SK-N-SH treated with all-trans-retinoic acid at 6 μM for 48 hours (cell line): ENCODE measurements at regions not wholly inside any gene's neighbourhood (a gene's known extent, or its start where the extent isn't known, plus 50 kb on each side); places are given as distances from the start of the nearest gene placed in this dataset.

Experiments used
- ATAC-seq: fragments of 200-7000 bp; cut with Tn5 transposase; 3 replicates; pipeline ENCODE4 v1.9.1; 2020; ENCODE audit warnings: mild to moderate bottlenecking, moderate library complexity
- ARNTL ChIP-seq: fragments of 450-650 bp; formaldehyde crosslinking; IDR thresholded peaks from 2 replicates; pipeline ENCODE4 v1.5.0; 2020; ENCODE audit warnings: low read depth, mild to moderate bottlenecking, moderate library complexity, borderline replicate concordance
- BACH2 ChIP-seq: fragments of 250-450 bp; sonication (Bioruptor Pico); IDR thresholded peaks from 2 replicates; pipeline ENCODE4 v1.9.0; 2021; ENCODE audit warnings: mild to moderate bottlenecking, borderline replicate concordance
- CSDC2 ChIP-seq: fragments of 250-450 bp; sonication (Bioruptor Pico); IDR thresholded peaks from 2 replicates; pipeline ENCODE4 v1.5.0; 2020; ENCODE audit warnings: mild to moderate bottlenecking, moderate library complexity
- ESRRG ChIP-seq: fragments of 250-450 bp; sonication (Bioruptor Pico); IDR thresholded peaks from 2 replicates; pipeline ENCODE4 v1.6.1; 2021; ENCODE audit warnings: mild to moderate bottlenecking
- ISL1 ChIP-seq: fragments of 250-450 bp; sonication (Bioruptor Pico); IDR thresholded peaks from 2 replicates; pipeline ENCODE4 v2.1.2; 2022; ENCODE audit warnings: mild to moderate bottlenecking, moderate library complexity
- OSR1 ChIP-seq: fragments of 250-450 bp; sonication (Bioruptor Pico); IDR thresholded peaks from 2 replicates; pipeline ENCODE4 v1.8.0; 2022; ENCODE audit warnings: moderate library complexity, mild to moderate bottlenecking, inconsistent platforms
- PPARA ChIP-seq: fragments of 250-450 bp; sonication (Bioruptor Pico); IDR thresholded peaks from 2 replicates; pipeline ENCODE4 v1.5.0; 2020; ENCODE audit warnings: mild to moderate bottlenecking, borderline replicate concordance
- RARB ChIP-seq: fragments of 250-450 bp; sonication (Bioruptor Pico); IDR thresholded peaks from 2 replicates; pipeline ENCODE4 v1.8.0; 2021; ENCODE audit warnings: mild to moderate bottlenecking, moderate library complexity
- SNAI2 ChIP-seq: fragments of 250-450 bp; sonication (Bioruptor Pico); IDR thresholded peaks from 2 replicates; pipeline ENCODE4 v1.5.0; 2020; ENCODE audit warnings: mild to moderate bottlenecking, moderate library complexity
- TCF4 ChIP-seq: fragments of 250-450 bp; sonication (Bioruptor Pico); IDR thresholded peaks from 2 replicates; pipeline ENCODE4 v1.8.0; 2021; ENCODE audit warnings: mild to moderate bottlenecking, moderate library complexity, borderline replicate concordance
- TOX ChIP-seq: fragments of 250-450 bp; sonication (Bioruptor Pico); IDR thresholded peaks from 2 replicates; pipeline ENCODE4 v1.8.0; 2021; ENCODE audit warnings: mild to moderate bottlenecking, moderate library complexity, borderline replicate concordance
- ZFP3 ChIP-seq: fragments of 250-450 bp; sonication (Bioruptor Pico); IDR thresholded peaks from 2 replicates; pipeline ENCODE4 v1.5.0; 2020; ENCODE audit warnings: mild to moderate bottlenecking, moderate library complexity
- ZFP30 ChIP-seq: fragments of 450-650 bp; formaldehyde crosslinking; IDR thresholded peaks from 2 replicates; pipeline ENCODE4 v1.5.0; 2022; ENCODE audit warnings: mild to moderate bottlenecking, moderate library complexity
- ZNF565 ChIP-seq: fragments of 450-650 bp; formaldehyde crosslinking; conservative IDR thresholded peaks from 2 replicates; pipeline ENCODE4 v1.5.0; 2020; ENCODE audit warnings: low read depth, mild to moderate bottlenecking, moderate library complexity
- ZNF8 ChIP-seq: fragments of 450-650 bp; formaldehyde crosslinking; IDR thresholded peaks from 2 replicates; pipeline ENCODE4 v1.5.0; 2020; ENCODE audit warnings: mild to moderate bottlenecking, moderate library complexity
- TF ChIP-seq, protein P1 (sequence below): fragments of 250-450 bp; sonication (Bioruptor Pico); IDR thresholded peaks from 2 replicates; pipeline ENCODE4 v1.8.0; 2021; ENCODE audit warnings: low read depth, mild to moderate bottlenecking, moderate library complexity, borderline replicate concordance
- TF ChIP-seq, protein P2 (sequence below): fragments of 250-450 bp; sonication (Bioruptor Pico); IDR thresholded peaks from 2 replicates; pipeline ENCODE4 v1.5.1; 2021; ENCODE audit warnings: mild to moderate bottlenecking, moderate library complexity
- TF ChIP-seq, protein P3 (sequence below): fragments of 250-450 bp; sonication (Bioruptor Pico); IDR thresholded peaks from 2 replicates; pipeline ENCODE4 v1.5.1; 2020; ENCODE audit warnings: low read depth, mild to moderate bottlenecking, moderate library complexity
- TF ChIP-seq, protein P4 (sequence below): fragments of 250-450 bp; sonication (Bioruptor Pico); IDR thresholded peaks from 2 replicates; pipeline ENCODE4 v1.8.0; 2020; ENCODE audit warnings: mild to moderate bottlenecking, moderate library complexity, borderline replicate concordance

DNA sequence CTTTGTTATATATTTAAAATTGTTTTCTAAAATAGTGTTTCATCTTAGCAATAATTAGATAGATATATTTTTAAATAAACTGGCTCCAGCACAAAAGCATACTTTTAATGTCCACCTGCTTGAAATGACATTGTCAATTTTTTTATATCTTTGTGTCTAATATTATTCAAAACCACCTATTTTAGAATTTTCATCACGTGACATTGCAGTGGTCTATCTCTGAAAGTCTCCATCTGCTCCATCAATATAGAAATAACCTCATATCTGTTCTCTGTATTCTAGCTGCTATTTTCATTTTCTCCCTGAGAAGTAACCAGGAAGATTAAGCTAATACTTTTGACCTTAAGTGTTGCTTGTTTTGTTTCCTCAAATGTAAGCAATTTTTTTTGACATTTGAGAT, 248.0 kb upstream of the CNTNAP5 start:
- no peak for TF ChIP-seq TCF4 (CRISPR knock-in tag)
- TF ChIP-seq, protein P1, sequence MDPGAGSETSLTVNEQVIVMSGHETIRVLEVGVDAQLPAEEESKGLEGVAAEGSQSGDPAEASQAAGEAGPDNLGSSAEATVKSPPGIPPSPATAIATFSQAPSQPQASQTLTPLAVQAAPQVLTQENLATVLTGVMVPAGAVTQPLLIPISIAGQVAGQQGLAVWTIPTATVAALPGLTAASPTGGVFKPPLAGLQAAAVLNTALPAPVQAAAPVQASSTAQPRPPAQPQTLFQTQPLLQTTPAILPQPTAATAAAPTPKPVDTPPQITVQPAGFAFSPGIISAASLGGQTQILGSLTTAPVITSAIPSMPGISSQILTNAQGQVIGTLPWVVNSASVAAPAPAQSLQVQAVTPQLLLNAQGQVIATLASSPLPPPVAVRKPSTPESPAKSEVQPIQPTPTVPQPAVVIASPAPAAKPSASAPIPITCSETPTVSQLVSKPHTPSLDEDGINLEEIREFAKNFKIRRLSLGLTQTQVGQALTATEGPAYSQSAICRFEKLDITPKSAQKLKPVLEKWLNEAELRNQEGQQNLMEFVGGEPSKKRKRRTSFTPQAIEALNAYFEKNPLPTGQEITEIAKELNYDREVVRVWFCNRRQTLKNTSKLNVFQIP (CRISPR knock-in tag): no peak
- no peak for TF ChIP-seq PPARA (CRISPR knock-in tag)
- TF ChIP-seq ESRRG (CRISPR knock-in tag): no peak
- TF ChIP-seq BACH2 (CRISPR knock-in tag): no peak
- TF ChIP-seq, protein P2, sequence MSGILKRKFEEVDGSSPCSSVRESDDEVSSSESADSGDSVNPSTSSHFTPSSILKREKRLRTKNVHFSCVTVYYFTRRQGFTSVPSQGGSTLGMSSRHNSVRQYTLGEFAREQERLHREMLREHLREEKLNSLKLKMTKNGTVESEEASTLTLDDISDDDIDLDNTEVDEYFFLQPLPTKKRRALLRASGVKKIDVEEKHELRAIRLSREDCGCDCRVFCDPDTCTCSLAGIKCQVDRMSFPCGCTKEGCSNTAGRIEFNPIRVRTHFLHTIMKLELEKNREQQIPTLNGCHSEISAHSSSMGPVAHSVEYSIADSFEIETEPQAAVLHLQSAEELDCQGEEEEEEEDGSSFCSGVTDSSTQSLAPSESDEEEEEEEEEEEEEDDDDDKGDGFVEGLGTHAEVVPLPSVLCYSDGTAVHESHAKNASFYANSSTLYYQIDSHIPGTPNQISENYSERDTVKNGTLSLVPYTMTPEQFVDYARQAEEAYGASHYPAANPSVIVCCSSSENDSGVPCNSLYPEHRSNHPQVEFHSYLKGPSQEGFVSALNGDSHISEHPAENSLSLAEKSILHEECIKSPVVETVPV: no peak
- TF ChIP-seq, protein P3, sequence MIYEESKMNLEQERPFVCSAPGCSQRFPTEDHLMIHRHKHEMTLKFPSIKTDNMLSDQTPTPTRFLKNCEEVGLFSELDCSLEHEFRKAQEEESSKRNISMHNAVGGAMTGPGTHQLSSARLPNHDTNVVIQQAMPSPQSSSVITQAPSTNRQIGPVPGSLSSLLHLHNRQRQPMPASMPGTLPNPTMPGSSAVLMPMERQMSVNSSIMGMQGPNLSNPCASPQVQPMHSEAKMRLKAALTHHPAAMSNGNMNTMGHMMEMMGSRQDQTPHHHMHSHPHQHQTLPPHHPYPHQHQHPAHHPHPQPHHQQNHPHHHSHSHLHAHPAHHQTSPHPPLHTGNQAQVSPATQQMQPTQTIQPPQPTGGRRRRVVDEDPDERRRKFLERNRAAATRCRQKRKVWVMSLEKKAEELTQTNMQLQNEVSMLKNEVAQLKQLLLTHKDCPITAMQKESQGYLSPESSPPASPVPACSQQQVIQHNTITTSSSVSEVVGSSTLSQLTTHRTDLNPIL (CRISPR knock-in tag): no peak
- no peak for TF ChIP-seq ZFP30 (CRISPR knock-in tag)
- no peak for TF ChIP-seq ZNF8 (CRISPR knock-in tag)
- TF ChIP-seq ISL1 (CRISPR knock-in tag): no peak
- TF ChIP-seq ZNF565 (CRISPR knock-in tag): no peak
- TF ChIP-seq, all 23 proteins: peak for 0
- ATAC-seq: no peak

DNA sequence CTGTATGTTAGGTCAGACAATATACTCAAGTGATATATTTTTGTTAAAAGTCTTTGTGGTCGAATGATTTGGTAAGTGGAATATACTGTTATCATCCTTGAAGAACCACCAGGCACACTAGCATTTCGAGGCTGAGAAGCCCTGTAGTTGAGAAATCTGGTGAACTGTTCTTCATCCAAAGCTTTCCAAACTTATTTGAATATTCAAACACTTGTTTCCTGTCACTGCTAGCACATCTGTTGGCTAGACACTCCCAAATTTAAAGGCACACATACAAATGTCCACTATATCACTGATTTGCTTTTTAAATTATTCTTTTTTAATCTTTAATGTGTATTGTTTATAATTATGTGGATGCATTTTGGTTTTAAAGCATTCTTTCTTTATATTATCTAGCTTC, 241.9 kb upstream of the CNTNAP5 start:
- no peak for ATAC-seq
- TF ChIP-seq, protein P3 (CRISPR knock-in tag): no peak
- TF ChIP-seq ESRRG (CRISPR knock-in tag): no peak
- no peak for TF ChIP-seq TOX (CRISPR knock-in tag)
- TF ChIP-seq ISL1 (CRISPR knock-in tag): no peak
- TF ChIP-seq RARB (CRISPR knock-in tag): no peak
- no peak for TF ChIP-seq SNAI2 (CRISPR knock-in tag)
- TF ChIP-seq ZFP3 (CRISPR knock-in tag): no peak
- TF ChIP-seq, protein P2: no peak
- TF ChIP-seq OSR1 (CRISPR knock-in tag): no peak
- TF ChIP-seq, protein P4, sequence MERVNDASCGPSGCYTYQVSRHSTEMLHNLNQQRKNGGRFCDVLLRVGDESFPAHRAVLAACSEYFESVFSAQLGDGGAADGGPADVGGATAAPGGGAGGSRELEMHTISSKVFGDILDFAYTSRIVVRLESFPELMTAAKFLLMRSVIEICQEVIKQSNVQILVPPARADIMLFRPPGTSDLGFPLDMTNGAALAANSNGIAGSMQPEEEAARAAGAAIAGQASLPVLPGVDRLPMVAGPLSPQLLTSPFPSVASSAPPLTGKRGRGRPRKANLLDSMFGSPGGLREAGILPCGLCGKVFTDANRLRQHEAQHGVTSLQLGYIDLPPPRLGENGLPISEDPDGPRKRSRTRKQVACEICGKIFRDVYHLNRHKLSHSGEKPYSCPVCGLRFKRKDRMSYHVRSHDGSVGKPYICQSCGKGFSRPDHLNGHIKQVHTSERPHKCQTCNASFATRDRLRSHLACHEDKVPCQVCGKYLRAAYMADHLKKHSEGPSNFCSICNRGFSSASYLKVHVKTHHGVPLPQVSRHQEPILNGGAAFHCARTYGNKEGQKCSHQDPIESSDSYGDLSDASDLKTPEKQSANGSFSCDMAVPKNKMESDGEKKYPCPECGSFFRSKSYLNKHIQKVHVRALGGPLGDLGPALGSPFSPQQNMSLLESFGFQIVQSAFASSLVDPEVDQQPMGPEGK (CRISPR knock-in tag): no peak
- TF ChIP-seq, protein P1 (CRISPR knock-in tag): no peak
- TF ChIP-seq, all 23 proteins: peak for 0

DNA sequence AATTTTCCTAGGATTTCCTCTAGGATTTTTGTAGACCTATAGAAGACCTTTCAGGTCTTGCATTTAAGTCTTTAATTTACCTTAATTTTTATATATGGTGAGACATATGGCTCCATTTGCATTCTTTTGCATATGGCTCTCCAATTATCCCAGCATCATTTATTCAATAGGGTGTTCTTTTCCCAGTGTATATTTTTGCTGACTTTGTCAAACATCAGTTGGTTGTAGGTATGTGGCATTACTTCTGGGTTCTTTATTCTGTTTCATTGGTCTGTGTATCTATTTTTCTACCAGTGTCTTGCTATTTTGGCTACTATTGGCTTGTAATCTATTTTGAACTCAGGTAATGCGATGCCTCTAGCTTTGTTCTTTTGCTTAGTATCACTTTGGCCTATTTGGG, 239.8 kb upstream of the CNTNAP5 start:
- TF ChIP-seq ARNTL (no peak), CSDC2 (no peak), TOX (CRISPR knock-in tag) (no peak)
- ATAC-seq: no peak
